ENCODE measurements at regions not wholly inside any gene's neighbourhood (a gene's known extent, or its start where the extent isn't known, plus 50 kb on each side); places are given as distances from the start of the nearest gene placed in this dataset.

DNA sequence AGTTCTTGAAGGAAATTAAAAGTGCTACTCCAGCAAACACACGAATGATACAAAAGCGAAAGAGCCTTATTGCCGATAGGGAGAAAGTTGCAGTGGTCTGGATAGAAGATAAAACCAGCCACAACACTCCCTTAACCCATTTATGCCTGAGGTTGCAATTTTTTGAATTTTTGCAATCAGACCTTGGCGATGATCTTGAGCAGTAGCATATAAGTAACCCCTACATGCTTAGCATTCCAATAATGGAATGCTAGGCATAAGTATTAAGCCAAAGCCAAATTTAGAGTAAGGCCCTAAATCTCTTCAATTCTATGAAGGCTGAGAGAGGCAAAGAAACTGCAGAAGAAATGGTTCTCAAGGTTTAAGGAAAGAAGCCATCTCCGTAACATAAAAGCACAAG is 153.5 kb downstream of the SLC28A3 start:
- DNase-seq: no peak

DNA sequence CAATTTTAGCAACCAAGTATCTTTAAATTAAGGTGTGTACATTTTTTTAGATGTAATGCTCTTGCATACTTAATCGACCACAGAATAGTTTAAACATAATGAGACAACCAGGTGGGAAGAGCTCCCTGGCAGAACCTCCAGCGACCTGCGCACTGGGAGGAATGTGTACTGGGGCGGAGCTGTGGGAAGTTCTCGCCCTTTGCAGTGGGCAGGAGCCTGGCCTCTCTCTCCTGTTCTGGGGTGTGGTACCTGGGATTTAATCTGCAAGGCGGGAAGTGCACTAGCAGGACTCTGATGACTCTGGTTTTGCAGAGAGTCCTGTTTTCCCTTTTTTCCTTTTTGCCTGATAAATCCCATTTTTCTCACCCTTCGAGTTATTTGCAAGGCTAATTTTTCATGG is 150.7 kb downstream of the SLC28A3 start:
- no peak for DNase-seq

DNA sequence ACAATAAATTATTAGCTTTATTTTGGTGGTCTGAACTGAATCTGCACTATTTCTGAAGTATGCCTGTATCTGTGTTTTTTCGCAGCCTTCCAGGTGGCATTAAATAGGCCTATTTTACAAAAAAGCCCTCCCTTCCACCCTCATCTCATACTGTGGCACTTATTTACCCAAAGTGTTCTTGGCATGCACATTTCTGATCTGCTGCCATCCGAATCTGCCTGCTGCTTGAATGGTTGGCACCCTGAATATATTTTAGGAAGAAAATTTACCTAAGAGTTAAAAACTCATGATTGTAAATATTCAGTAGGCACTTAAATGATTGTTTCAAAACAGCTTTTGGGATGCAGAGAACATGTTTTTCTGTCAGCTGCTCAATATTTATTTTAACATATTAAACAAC is 150.1 kb downstream of the SLC28A3 start:
- no peak for DNase-seq

DNA sequence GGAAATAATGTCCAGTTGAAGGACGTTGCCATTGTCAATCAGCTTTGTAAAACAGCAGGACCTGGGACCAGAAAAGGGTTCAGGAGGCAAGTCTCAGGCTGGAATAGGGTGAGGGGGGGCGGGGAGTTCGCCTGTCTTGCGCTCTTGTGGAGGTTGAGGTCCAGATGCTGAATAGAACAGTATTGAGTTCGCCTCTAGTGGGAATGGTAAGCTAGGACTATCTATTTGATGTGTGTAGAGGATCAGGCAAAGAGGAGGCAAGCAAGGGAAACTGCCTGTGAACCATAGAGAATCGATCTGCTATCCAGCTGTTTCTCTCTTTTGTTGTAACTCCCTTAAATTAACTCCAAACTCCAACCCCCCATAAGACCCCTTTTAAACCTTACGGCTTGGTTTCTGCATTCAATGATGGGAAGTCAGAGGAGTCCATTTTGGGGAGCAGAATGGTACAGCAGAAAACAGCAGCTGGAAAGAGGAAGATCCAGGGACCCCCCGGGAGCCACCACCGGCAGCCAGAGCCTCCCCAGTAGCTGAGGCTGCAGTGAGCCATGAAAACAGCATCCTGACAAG is 133.7 kb downstream of the SLC28A3 start:
- DNase-seq: no peak

DNA sequence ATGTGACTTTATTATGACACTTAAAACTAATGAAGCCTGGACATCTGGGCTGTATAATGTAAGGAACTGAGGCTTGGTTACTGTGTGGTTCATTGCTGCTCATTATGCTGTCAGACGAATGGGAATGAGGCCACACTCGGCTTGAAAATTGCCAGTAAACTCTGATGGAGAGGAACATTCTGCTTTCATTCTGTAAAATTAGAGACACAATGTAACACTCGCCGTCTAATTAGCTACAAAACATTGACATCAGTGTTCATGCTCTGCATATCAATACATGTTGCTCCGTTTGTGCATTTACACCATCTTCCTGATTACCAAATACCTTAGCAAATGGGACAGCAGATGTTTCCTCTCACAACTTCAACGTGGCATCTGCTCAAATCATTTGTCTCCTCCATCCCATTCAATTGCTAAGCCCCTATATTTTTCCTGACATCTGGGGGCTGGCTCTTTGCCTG is 133.0 kb downstream of the SLC28A3 start:
- no peak for DNase-seq

DNA sequence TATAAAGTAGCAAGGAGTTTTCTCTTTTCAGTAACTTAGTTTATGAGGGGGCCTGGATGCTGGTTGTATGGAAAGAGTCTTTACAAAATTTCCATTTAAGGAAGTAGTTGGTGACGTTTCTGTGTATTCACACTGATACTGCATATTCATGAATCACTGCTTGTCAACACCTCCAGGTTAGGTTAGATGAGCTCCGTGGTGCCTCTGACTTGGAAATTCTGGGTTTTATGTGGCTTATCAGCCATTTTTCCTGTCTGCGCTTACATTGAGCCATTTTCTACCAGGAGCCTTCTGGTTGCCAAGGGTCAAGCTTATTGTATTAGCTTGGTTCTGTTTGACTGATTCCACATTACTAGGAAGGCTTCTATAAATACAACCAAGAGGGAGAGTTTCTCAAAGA is 128.3 kb downstream of the SLC28A3 start:
- no peak for DNase-seq

DNA sequence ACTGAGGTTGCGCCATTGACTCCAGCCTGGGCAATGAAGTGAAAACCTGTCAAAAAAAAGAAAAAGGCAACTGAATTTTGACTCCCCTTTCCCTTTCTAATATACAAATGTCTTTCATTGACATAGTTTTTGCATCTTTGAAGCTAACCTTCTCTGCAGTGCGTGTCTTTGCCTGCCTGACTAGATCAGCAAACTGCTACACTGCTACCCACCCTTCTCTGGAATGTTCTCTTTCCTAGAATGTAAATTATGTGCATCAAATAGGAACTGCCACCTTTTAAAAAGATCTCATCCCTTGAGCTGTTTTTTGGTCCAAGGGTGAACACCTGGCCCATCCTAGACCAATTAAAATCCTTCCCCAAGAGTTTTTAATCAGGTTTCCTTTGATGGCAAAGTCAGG is 127.6 kb downstream of the SLC28A3 start:
- no peak for DNase-seq

DNA sequence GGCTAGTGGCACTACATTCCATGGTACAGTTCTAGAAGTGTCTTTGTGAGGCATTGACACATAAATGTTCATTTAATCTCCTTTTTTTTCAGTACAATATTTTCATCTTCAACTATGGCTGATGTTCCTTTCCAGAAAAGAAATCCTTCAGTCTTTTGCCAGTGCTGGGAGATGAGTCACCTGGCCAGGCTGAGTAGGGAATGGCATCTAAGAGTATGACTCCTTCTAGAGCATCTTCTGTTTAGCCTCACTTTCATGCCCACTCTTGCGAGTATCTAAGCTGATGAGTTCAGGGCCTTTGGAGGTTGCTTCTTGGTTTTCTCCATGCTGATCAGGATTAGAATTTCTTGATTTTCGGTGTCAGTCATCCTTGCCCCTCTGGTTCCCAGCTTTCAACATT is 124.4 kb downstream of the SLC28A3 start:
- DNase-seq: no peak

DNA sequence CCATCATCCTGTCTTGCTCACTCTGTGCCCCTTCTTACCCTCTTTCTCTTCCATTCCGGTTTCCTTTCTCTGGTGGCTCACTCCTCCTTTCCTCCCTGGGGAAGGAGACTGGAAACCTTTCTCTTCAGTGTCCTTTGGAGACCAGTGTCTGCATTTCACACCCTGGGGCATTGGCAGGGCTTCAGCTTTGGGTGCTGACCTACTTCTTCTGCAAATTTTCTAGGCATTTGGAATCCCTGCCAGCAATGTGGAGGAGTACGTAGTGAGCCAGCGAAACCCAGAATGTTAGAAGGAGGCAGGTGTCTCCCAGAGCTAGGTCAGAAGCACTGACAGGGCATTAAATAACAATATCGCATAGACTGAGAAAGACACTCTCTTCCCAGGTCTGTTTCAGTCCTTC is 122.2 kb downstream of the SLC28A3 start:
- no peak for DNase-seq

DNA sequence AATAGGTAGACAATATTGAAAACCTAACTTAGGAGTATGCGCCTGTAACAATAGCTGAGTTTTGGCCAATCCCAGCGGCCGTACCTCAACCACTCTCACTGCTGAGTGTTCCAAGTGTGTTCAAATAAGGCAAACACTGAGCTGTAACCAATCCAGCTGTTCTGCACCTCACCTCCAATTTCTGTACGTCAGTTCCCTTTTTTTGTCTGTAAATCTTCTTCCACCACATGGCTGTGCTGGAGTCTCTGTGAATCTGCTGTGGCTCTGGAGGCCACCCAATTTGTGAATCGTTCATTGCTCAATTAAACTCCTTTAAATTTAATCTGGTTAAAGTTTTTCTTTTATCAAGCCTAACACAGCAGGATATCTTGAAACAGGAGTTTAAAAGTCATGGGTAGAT is 116.3 kb downstream of the SLC28A3 start:
- DNase-seq: no peak

All from SHP77 (cell line).